Neural cell (in vitro differentiated cells): ENCODE measurements at regions not wholly inside any gene's neighbourhood (a gene's known extent, or its start where the extent isn't known, plus 50 kb on each side); places are given as distances from the start of the nearest gene placed in this dataset.
"Not testable (repeated sequence)": the region's sequence is repeated elsewhere in the genome, so short reads cannot be mapped to it uniquely, and the experiment has no call there.

Experiments used
- H2AFZ ChIP-seq: fragments of 200-600, 300-800 bp; sonication (generic), shearing (Covaris generic); 2 replicates; pipeline ENCODE4 v1.6.0; 2014; ENCODE audit warnings: low read depth, mild to moderate bottlenecking, antibody characterized with exemption, low read length, moderate library complexity
- H3F3A ChIP-seq: fragments of 200-600 bp; shearing (Covaris generic); 2 replicates; pipeline ENCODE4 v1.6.1; 2016; ENCODE audit warnings: mild to moderate bottlenecking, moderate library complexity, mixed read lengths, antibody characterized with exemption, low read length; ENCODE audit not compliant: insufficient read depth, poor library complexity, severe bottlenecking
- H3K27ac ChIP-seq: fragments of 200-600, 300-800 bp; sonication (generic), shearing (Covaris generic); 2 replicates; pipeline ENCODE4 v1.5.1; 2014; ENCODE audit warnings: mild to moderate bottlenecking, low read length, moderate library complexity
- H3K27me3 ChIP-seq: fragments of 300-800, 200-600 bp; sonication (generic), shearing (Covaris generic); 2 replicates; pipeline ENCODE4 v1.6.0; 2014; ENCODE audit warnings: mild to moderate bottlenecking, low read depth, low read length, moderate library complexity; ENCODE audit not compliant: insufficient read depth
- H3K36me3 ChIP-seq: fragments of 300-800, 200-600 bp; sonication (generic), shearing (Covaris generic); 2 replicates; pipeline ENCODE4 v1.5.1; 2014; ENCODE audit warnings: mild to moderate bottlenecking, antibody characterized with exemption, low read length, moderate library complexity; ENCODE audit not compliant: insufficient read depth
- H3K4me2 ChIP-seq: fragments of 300-800, 200-600 bp; sonication (generic), shearing (Covaris generic); 2 replicates; pipeline ENCODE4 v1.6.0; 2014; ENCODE audit warnings: mild to moderate bottlenecking, low read length
- H3K4me3 ChIP-seq: fragments of 300-800, 200-600 bp; sonication (generic), shearing (Covaris generic); 2 replicates; pipeline ENCODE4 v1.5.1; 2014; ENCODE audit warnings: mild to moderate bottlenecking, low read length, moderate library complexity
- H3K79me2 ChIP-seq: fragments of 200-600 bp; shearing (Covaris generic); replicated peaks from 2 replicates; pipeline ENCODE4 v1.6.0; 2014; ENCODE audit warnings: mild to moderate bottlenecking, low read length, moderate library complexity; ENCODE audit not compliant: insufficient read depth
- H3K9ac ChIP-seq: fragments of 300-800, 200-600 bp; sonication (generic), shearing (Covaris generic); 2 replicates; pipeline ENCODE4 v1.6.1; 2016; ENCODE audit warnings: mild to moderate bottlenecking, low read length, mixed read lengths
- H3K9me2 ChIP-seq: fragments of 200-600 bp; shearing (Covaris generic); 2 replicates; pipeline ENCODE4 v1.6.1; 2016; ENCODE audit warnings: mild to moderate bottlenecking, low read length, mixed read lengths; ENCODE audit not compliant: insufficient read depth
- H3K9me3 ChIP-seq: fragments of 200-600, 300-800 bp; sonication (generic), shearing (Covaris generic); 2 replicates; pipeline ENCODE4 v1.6.1; 2016; ENCODE audit warnings: mild to moderate bottlenecking, mixed run types, low read length, moderate library complexity, mixed read lengths
- H4K20me1 ChIP-seq: fragments of 200-600 bp; shearing (Covaris generic); 2 replicates; pipeline ENCODE4 v1.6.1; 2016; ENCODE audit warnings: mild to moderate bottlenecking, mixed run types; ENCODE audit not compliant: insufficient read depth
- CTCF ChIP-seq: fragments of 450-650 bp; IDR thresholded peaks from 2 replicates; pipeline ENCODE4 v1.5.1; 2014; ENCODE audit warnings: antibody characterized with exemption, mild to moderate bottlenecking, moderate library complexity; ENCODE audit not compliant: poor library complexity, severe bottlenecking
- EP300 ChIP-seq: fragments of 450-650 bp; conservative IDR thresholded peaks from 2 replicates; pipeline ENCODE4 v1.6.1; 2014; ENCODE audit warnings: antibody characterized with exemption, mild to moderate bottlenecking, moderate library complexity; ENCODE audit not compliant: poor library complexity, severe bottlenecking
- EZH2 ChIP-seq: fragments of 200-600, 300-800 bp; shearing (Covaris generic), sonication (generic); IDR thresholded peaks from 2 replicates; pipeline ENCODE4 v1.6.1; 2014; ENCODE audit warnings: antibody characterized with exemption, low read length, borderline replicate concordance, mild to moderate bottlenecking; ENCODE audit not compliant: insufficient read depth, poor library complexity, severe bottlenecking
- MXI1 ChIP-seq: fragments of 450-650 bp; conservative IDR thresholded peaks from 2 replicates; pipeline ENCODE4 v1.6.1; 2014; ENCODE audit warnings: antibody characterized with exemption, mild to moderate bottlenecking; ENCODE audit not compliant: poor library complexity, severe bottlenecking
- POLR2AphosphoS5 ChIP-seq: IDR thresholded peaks from 2 replicates; pipeline ENCODE4 v1.6.1; 2012
- RAD21 ChIP-seq: fragments of 450-650 bp; conservative IDR thresholded peaks from 2 replicates; pipeline ENCODE4 v1.6.1; 2014; ENCODE audit warnings: antibody characterized with exemption, mild to moderate bottlenecking, moderate library complexity
- SMC3 ChIP-seq: fragments of 450-650 bp; conservative IDR thresholded peaks from 2 replicates; pipeline ENCODE4 v1.6.1; 2014; ENCODE audit warnings: antibody characterized with exemption, mild to moderate bottlenecking, moderate library complexity; ENCODE audit not compliant: poor library complexity
- TAF1 ChIP-seq: IDR thresholded peaks from 2 replicates; pipeline ENCODE4 v1.6.1; 2012; ENCODE audit warnings: low read depth
- TF ChIP-seq, protein P1 (sequence below): IDR thresholded peaks from 2 replicates; pipeline ENCODE4 v1.6.1; 2012; ENCODE audit warnings: borderline replicate concordance

GRCh38 chr14:101631199-101631598, 69.9 kb downstream of the DIO3 start:
- H3K9me2 ChIP-seq, result no peaks in the 10 kb centered on the region
- no peaks in the 10 kb centered on the region for H3K27me3 ChIP-seq
- no peaks in the 10 kb centered on the region for H3K79me2 ChIP-seq
- H4K20me1 ChIP-seq, result no peaks in the 10 kb centered on the region
- TF ChIP-seq POLR2AphosphoS5 (no peak), RAD21 (no peak), SMC3 (no peak), EZH2 (no peak), TAF1 (no peak)
- TF ChIP-seq, protein P1, sequence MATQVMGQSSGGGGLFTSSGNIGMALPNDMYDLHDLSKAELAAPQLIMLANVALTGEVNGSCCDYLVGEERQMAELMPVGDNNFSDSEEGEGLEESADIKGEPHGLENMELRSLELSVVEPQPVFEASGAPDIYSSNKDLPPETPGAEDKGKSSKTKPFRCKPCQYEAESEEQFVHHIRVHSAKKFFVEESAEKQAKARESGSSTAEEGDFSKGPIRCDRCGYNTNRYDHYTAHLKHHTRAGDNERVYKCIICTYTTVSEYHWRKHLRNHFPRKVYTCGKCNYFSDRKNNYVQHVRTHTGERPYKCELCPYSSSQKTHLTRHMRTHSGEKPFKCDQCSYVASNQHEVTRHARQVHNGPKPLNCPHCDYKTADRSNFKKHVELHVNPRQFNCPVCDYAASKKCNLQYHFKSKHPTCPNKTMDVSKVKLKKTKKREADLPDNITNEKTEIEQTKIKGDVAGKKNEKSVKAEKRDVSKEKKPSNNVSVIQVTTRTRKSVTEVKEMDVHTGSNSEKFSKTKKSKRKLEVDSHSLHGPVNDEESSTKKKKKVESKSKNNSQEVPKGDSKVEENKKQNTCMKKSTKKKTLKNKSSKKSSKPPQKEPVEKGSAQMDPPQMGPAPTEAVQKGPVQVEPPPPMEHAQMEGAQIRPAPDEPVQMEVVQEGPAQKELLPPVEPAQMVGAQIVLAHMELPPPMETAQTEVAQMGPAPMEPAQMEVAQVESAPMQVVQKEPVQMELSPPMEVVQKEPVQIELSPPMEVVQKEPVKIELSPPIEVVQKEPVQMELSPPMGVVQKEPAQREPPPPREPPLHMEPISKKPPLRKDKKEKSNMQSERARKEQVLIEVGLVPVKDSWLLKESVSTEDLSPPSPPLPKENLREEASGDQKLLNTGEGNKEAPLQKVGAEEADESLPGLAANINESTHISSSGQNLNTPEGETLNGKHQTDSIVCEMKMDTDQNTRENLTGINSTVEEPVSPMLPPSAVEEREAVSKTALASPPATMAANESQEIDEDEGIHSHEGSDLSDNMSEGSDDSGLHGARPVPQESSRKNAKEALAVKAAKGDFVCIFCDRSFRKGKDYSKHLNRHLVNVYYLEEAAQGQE, result no peak
- H2AFZ ChIP-seq, result no peak overlapping the region
- H3K36me3 ChIP-seq, result no peaks in the 10 kb centered on the region
- peak overlapping the region; percentile 37 for H3K4me2 ChIP-seq
- H3K9me3 ChIP-seq, result no peaks in the 10 kb centered on the region
- H3K27ac ChIP-seq, result peak overlapping the region; percentile 77
- peak overlapping the region; percentile 38 for H3K4me3 ChIP-seq
- H3F3A ChIP-seq, result peaks cover 5% of the 10 kb centered on the region
- peak overlapping the region; percentile 41 for H3K9ac ChIP-seq

GRCh38 chr14:101631970-101632369, 70.7 kb downstream of the DIO3 start:
- not testable (repeated sequence) for H3K9me2 ChIP-seq, H3K36me3 ChIP-seq, H3K79me2 ChIP-seq, H3K9ac ChIP-seq, H4K20me1 ChIP-seq, H3K27me3 ChIP-seq, H3K4me3 ChIP-seq, H3F3A ChIP-seq, H3K9me3 ChIP-seq, H2AFZ ChIP-seq, H3K4me2 ChIP-seq
- H3K27ac ChIP-seq, result peak overlapping the region; percentile 77

- Histone ChIP-seq H3K36me3 (no peaks in the 10 kb centered on the region), H3K27ac (no peak overlapping the region), H3K9me2 (no peaks in the 10 kb centered on the region), H2AFZ (no peak overlapping the region), H3K27me3 (no peaks in the 10 kb centered on the region), H3K79me2 (no peaks in the 10 kb centered on the region), H4K20me1 (no peaks in the 10 kb centered on the region), H3K4me3 (no peak overlapping the region), H3K9me3 (no peaks in the 10 kb centered on the region), H3F3A (peaks cover 5% of the 10 kb centered on the region), H3K9ac (no peak overlapping the region), H3K4me2 (no peak overlapping the region)
- TF ChIP-seq EP300 (no peak), TAF1 (no peak), CTCF (no peak), EZH2 (no peak), POLR2AphosphoS5 (no peak), MXI1 (no peak), RAD21 (no peak), SMC3 (no peak)
- TF ChIP-seq, protein P1, result no peak
Measured at GRCh38 chr14:101632520-101632919, 71.2 kb downstream of the DIO3 start.
